ENCODE measurements at regions not wholly inside any gene's neighbourhood (a gene's known extent, or its start where the extent isn't known, plus 50 kb on each side); places are given as distances from the start of the nearest gene placed in this dataset.
A peak's percentile ranks its signal among the peaks of the same experiment; 100 is the strongest.

- DNase-seq (ENCODE audit: low read depth), result no peak
Measured at GRCh38 chr14:54209511-54210250, 187.1 kb upstream of the CDKN3 start.

- DNase-seq (ENCODE audit: low read depth), result peak; percentile 66
Measured at GRCh38 chr14:54211551-54212308, 185.1 kb upstream of the CDKN3 start.

GRCh38 chr14:54213536-54213935, 183.3 kb upstream of the CDKN3 start:
- no peak for DNase-seq (ENCODE audit: low read depth)

GRCh38 chr14:54216827-54217226, 180.0 kb upstream of the CDKN3 start:
- DNase-seq (ENCODE audit: low read depth), result no peak

- DNase-seq (ENCODE audit: low read depth), result no peak
Measured at GRCh38 chr14:54219261-54220070, 177.3 kb upstream of the CDKN3 start.

- no peak for DNase-seq (ENCODE audit: low read depth)
Measured at GRCh38 chr14:54220071-54220703, 176.6 kb upstream of the CDKN3 start.

- DNase-seq (ENCODE audit: low read depth), result no peak
Measured at GRCh38 chr14:54220704-54221431, 175.9 kb upstream of the CDKN3 start.

- no peak for DNase-seq (ENCODE audit: low read depth)
Measured at GRCh38 chr14:54221432-54221803, 175.4 kb upstream of the CDKN3 start.

- DNase-seq (ENCODE audit: low read depth), result no peak
Measured at GRCh38 chr14:54221971-54222370, 174.8 kb upstream of the CDKN3 start.

GRCh38 chr14:54223831-54224402, 172.9 kb upstream of the CDKN3 start:
- DNase-seq (ENCODE audit: low read depth), result no peak

GRCh38 chr14:54225457-54226060, 171.2 kb upstream of the CDKN3 start:
- no peak for DNase-seq (ENCODE audit: low read depth)

- DNase-seq (ENCODE audit: low read depth), result no peak
Measured at GRCh38 chr14:54226103-54226502, 170.7 kb upstream of the CDKN3 start.

- DNase-seq (ENCODE audit: low read depth), result no peak
Measured at GRCh38 chr14:54226558-54226957, 170.2 kb upstream of the CDKN3 start.

GRCh38 chr14:54229136-54229535, 167.7 kb upstream of the CDKN3 start:
- DNase-seq (ENCODE audit: low read depth), result no peak

- DNase-seq (ENCODE audit: low read depth), result no peak
Measured at GRCh38 chr14:54230645-54231044, 166.2 kb upstream of the CDKN3 start.

- no peak for DNase-seq (ENCODE audit: low read depth)
Measured at GRCh38 chr14:54232735-54233134, 164.1 kb upstream of the CDKN3 start.

GRCh38 chr14:54241517-54241916, 155.3 kb upstream of the CDKN3 start:
- no peak for DNase-seq (ENCODE audit: low read depth)

GRCh38 chr14:54251356-54251755, 145.5 kb upstream of the CDKN3 start:
- no peak for DNase-seq (ENCODE audit: low read depth)

- DNase-seq (ENCODE audit: low read depth), result no peak
Measured at GRCh38 chr14:54252072-54252730, 144.6 kb upstream of the CDKN3 start.
